HG03457 (cell line): ENCODE measurements at regions not wholly inside any gene's neighbourhood (a gene's known extent, or its start where the extent isn't known, plus 50 kb on each side); places are given as distances from the start of the nearest gene placed in this dataset.

Experiments
- ATAC-seq: cut with Tn5 transposase; IDR thresholded peaks from one replicate; pipeline ENCODE4 v1.9.1; 2021; ENCODE audit warnings: moderate number of reproducible peaks; ENCODE audit not compliant: unreplicated experiment

DNA sequence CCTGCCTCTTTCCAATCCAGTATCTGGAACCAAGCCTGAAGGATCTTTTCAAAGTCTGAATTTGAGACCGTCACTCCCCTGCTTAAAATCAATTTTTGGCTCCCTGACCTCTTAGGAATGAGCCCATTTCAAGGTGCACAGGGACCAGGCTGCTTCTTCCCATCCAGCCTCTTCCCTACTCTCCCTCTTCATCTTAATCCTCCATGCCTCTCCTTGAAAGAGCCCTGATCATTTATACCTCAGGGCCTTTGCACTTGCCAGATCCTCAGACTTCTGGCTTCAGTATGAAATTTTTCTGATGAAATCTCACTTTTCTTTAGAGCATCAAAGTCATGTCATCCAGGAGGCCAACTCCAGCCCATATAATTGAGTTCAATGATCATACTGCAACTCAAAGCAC lies 399.5 kb upstream of the CELF2 start:
- no peak for ATAC-seq

DNA sequence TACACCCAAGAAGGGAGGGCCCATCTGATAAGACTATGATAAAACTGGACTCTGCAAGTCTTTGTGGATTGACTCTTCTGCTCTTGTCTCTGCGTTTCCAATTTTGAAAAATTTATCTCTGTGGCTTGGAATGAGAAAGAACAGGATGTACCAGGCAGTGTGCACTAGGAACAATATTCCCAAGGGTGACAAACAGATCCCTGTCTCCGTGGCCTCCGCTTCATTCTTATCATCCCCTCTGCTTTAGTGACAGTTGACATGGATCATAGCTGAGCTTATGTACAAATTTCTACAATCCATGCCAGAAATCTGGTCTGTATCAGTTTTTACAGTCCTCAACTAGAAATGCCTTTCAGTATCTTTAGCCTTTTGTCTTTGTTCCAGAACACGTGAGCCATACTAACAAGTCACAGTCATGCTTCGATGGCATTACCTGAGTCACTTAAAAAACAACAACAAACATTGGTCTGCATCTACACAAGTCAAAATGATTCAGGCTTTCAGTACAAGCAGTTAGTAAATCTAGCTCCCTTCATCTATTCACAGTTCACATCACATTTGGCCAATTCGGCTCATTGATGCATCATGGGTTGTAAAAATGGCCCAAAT lies 393.6 kb upstream of the CELF2 start:
- ATAC-seq: no peak

- ATAC-seq: no peak
Observed at GRCh38 chr10:10624567-10624962, 393.1 kb upstream of the CELF2 start.

- ATAC-seq: no peak
Observed at GRCh38 chr10:10625491-10625890, 392.2 kb upstream of the CELF2 start.

- no peak for ATAC-seq
Observed at GRCh38 chr10:10626734-10627133, 390.9 kb upstream of the CELF2 start.

- ATAC-seq: no peak
Observed at GRCh38 chr10:10627414-10627813, 390.3 kb upstream of the CELF2 start.

GRCh38 chr10:10629512-10629911 lies 388.2 kb upstream of the CELF2 start:
- no peak for ATAC-seq

DNA sequence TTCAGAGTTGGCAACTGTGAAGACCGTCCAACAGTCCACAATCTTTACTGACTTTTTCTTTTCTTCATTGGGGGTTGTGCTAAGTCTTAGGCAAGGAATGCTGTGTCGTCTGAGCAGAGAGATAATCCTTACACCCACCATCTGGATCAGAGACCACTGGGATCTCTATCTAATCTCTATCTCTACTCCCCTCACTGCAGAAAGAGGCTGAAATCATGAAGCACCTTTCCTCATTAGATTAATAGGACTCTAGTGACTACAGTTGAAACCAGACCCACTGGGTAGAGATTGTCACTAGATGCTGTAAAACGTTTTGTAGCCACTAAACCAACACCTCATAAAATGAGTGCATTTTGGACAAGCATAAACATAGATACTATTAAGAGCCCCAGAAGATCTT lies 387.4 kb upstream of the CELF2 start:
- ATAC-seq: no peak

DNA sequence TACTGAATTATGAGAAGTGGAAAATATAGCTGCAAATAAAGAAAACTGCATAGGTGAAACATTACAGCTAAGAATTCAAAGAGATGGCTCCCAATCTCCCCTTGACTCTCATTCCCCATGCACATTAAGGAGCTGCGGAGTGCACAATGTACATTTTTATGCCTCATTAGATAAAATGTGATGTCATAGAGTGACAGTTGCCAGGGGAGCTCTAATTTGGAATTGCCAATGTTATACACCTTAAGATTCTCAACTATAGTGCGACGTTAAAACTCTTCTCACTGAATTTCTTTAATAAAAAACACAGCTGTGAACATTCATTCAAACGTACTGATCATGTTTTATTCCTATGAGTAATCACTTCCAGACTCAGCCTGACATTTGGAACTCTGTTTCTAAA lies 386.9 kb upstream of the CELF2 start:
- no peak for ATAC-seq

GRCh38 chr10:10642189-10642588 lies 375.5 kb upstream of the CELF2 start:
- ATAC-seq: no peak

DNA sequence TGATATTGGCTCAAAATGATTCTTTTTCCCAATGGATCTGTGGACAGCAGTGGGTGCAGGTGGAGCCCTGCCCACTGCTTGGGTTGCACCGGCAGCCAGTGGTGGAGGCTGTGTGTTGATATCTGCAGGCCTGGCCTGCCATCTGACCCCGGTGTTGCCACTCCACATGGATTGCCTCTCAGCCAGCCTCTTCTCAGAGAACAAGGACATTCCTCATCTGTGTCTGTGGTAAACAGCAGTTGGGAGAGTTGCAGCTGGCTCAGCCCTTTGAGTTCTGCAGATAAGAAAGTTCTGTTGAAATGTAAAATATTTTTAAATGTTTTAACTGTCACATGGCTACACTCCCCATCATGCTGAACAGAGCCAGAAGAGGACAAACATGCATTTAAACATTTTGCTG lies 374.9 kb upstream of the CELF2 start:
- no peak for ATAC-seq

DNA sequence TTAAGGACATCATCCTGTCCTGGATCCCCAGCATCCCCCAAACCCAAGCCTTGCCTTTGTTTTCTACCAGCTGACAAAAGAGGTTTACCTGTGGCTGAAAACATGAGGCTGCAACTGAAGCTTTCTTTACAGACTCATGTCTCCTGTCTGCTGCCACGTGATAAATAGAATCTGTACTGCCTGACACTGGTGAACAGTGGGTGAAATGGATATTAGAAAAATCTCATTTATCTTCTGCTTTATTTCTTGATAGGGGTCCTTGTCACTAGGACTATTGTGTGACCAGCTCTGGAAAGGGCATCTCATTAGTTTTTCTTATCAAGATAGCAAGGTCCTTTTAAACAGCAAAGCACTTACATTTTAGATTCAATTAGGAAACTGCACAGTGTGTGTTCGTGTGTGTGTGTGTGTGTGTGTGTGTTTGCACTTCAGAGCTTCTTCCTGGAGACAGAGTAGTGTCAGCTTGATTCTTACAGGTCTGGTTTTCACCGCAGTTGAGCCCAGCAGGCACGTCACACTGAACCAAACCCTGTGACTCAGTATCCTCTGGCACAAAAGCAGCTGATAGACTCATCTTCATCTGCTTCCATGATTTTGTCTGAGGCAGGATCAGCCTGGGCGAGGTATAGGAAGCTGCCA lies 373.5 kb upstream of the CELF2 start:
- no peak for ATAC-seq

DNA sequence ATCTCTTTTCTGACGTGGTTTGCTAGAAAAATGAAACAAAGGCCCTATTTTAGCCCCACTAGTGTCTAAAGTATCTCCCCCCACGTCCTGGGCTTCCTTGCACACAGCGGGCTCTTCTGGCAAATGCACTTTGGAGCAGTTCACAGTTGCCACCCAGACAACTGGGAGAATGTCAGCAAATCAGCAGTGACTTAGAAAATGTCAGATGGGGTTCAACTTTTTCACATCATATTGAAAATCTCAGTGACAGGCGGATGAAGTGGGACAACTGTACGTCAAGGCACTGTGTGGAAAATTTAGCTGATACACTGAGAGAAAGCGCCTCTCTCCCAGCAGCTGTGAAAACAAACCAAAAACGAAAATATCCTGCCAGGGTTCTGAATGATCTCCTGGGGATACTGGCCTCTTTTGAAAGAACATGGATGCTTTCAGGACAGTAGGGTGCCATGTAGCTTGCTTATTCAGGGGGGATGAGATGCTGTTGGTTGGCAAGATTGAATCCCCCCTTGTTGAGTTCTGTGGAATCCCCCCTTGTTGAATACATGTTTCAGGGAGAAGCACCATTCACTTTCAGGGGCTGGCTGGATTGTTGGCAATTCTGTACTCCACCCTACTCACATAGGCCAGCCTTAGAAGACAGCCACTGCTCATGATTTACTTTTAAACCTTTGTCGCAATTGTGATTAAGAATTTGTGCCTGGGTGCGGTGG lies 372.8 kb upstream of the CELF2 start:
- ATAC-seq: no peak

- no peak for ATAC-seq
Observed at GRCh38 chr10:10647331-10647730, 370.3 kb upstream of the CELF2 start.

DNA sequence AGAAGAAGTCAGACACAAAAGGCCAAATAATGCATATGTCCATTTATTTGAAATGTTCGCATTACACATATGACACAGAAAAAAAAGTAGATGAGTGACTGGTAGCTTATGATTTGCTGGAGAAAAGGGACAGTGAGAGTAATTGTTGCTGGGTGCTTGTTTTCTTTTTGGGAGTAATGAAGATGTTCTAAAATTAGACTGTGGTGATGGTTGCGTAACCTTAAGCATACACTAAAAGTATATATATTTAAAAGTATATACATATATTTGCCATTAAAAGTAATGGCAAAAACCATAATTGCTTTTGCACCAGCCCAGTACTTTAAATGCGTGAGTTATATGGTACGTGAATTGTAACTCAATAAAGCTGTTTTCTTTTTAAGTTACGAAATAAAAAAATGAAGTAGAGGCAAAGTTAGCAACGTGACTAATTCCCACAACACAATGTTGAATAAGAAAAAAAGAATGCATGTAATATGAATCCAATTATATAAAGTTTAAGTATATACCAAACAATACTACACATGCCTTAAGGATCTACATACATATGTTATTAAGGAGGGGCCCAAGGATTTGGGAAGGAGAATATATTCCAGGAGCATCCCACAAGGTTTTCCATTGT lies 360.4 kb upstream of the CELF2 start:
- no peak for ATAC-seq

DNA sequence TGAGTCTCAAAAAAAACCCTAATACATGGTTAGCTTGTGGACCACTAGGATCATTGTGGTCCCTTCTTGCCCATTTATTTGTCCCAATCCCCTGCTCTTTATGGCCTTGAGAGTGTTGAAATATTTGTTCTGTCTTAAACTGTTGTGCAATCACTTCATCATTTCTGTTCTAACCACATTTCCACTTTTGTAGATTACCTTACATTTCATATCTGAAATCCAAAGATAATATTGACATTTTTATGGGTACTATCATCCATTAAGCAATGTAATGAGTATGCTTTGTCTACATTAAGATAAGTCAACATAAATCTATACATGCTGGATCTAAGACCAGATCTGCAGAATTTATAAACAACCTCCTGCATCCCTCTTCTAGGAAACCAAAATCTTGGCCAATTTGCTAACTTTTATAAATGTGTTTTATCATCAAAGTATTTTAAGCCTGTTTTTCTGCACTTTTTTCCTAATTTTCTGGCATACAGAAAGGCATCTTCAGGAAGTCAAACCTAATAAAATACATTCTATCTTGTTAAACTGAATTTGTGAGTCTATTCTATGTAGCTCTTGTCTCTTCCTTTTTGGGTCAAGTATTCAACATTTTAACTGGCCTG lies 359.4 kb upstream of the CELF2 start:
- no peak for ATAC-seq

- no peak for ATAC-seq
Observed at GRCh38 chr10:10660054-10660453, 357.6 kb upstream of the CELF2 start.

- ATAC-seq: no peak
Observed at GRCh38 chr10:10661176-10661575, 356.5 kb upstream of the CELF2 start.

DNA sequence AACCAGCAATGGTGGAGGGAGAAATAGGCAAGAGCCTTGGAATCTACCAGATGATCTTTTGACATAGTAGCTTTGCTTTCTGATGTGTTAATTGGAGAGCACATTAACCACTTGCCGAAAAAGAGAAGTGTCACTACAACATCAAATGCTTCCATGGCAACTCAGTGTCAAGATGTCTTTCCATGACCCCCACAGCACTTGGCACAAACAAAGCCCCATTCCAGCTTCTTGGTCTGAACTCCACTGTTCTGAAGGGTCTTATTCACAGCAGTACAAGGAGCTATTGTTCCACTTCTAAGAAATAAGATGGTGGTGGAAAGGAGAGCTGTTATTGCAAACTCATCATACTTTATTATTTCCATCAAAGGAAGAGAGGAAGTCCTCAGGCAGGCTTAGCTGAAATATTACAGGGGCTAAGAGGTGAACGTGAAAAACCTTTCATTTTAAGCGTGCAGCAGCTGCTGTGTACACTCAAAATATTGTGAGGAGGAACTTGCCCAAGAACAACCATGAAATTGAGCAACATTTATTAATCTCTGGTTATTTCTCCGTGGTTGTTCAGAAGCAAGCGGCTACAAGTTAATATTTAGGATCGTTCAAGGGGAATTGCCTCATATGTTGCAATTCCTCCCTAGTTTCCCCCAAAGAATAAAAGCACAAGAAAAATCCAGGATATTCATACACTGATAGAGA lies 354.8 kb upstream of the CELF2 start:
- no peak for ATAC-seq

- no peak for ATAC-seq
Observed at GRCh38 chr10:10663622-10664021, 354.1 kb upstream of the CELF2 start.

GRCh38 chr10:10665750-10666149 lies 351.9 kb upstream of the CELF2 start:
- no peak for ATAC-seq
